ENCODE measurements at regions not wholly inside any gene's neighbourhood (a gene's known extent, or its start where the extent isn't known, plus 50 kb on each side); places are given as distances from the start of the nearest gene placed in this dataset.
A peak's percentile ranks its signal among the peaks of the same experiment; 100 is the strongest.

- TF ChIP-seq INSM2 (tag by site-specific recombination; IDR thresholded peaks at IDR 0.05) (peak; percentile 93), PRDM1 (tag by site-specific recombination; IDR thresholded peaks at IDR 0.05) (0 out of 2 replicates have a peak, but pooled peaks have one; percentile 11), ZNF24 (tag by site-specific recombination; IDR thresholded peaks at IDR 0.05) (peak; percentile 89; the same call in 1 of the 2 replicates), ATF2 (tag by site-specific recombination; IDR thresholded peaks at IDR 0.05; ENCODE audit: low read depth) (peak; percentile 87), ZNF37A (tag by site-specific recombination; IDR thresholded peaks at IDR 0.05) (no peak), ZFP3 (tag by site-specific recombination; IDR thresholded peaks at IDR 0.05; ENCODE audit: low read depth) (no peak), REST (tag by site-specific recombination; IDR thresholded peaks at IDR 0.05) (peak; percentile 12; the same call in 1 of the 2 replicates), ZFHX2 (tag by site-specific recombination; conservative IDR thresholded peaks at IDR 0.05) (peak; percentile 82; the same call in 1 of the 2 replicates), ZNF26 (tag by site-specific recombination; IDR thresholded peaks at IDR 0.05) (no peak), ZNF16 (tag by site-specific recombination; IDR thresholded peaks at IDR 0.05; ENCODE audit: low read depth) (no peak), OVOL3 (tag by site-specific recombination; IDR thresholded peaks at IDR 0.05) (no peak), ZNF280D (tag by site-specific recombination; IDR thresholded peaks at IDR 0.05) (0 out of 2 replicates have a peak, but pooled peaks have one; percentile 71), GLIS1 (tag by site-specific recombination; IDR thresholded peaks at IDR 0.05) (peak; percentile 69), ZNF394 (tag by site-specific recombination; IDR thresholded peaks at IDR 0.05; ENCODE audit: borderline replicate concordance) (peak; percentile 51; the same call in 1 of the 2 replicates), FEZF1 (tag by site-specific recombination; IDR thresholded peaks at IDR 0.05) (peak; percentile 74), ZBTB44 (tag by site-specific recombination; IDR thresholded peaks at IDR 0.05) (peak; percentile 60; the same call in 1 of the 2 replicates), ZNF529 (tag by site-specific recombination; IDR thresholded peaks at IDR 0.05; ENCODE audit: insufficient replicate concordance) (no peak), PRDM4 (tag by site-specific recombination; IDR thresholded peaks at IDR 0.05) (no peak), ZNF239 (tag by site-specific recombination; IDR thresholded peaks at IDR 0.05) (no peak)
Measured at GRCh38 chr17:13415871-13416416, 185.8 kb downstream of the HS3ST3A1 start (continued).
